B cell (primary cell): ENCODE measurements at regions not wholly inside any gene's neighbourhood (a gene's known extent, or its start where the extent isn't known, plus 50 kb on each side); places are given as distances from the start of the nearest gene placed in this dataset.

Source experiments
- ATAC-seq: fragments of 200-7000 bp; cut with Tn5 transposase; one replicate; pipeline ENCODE4 v1.10.0; 2021; ENCODE audit warnings: low read depth, mild to moderate bottlenecking, moderate number of reproducible peaks, moderate library complexity
- CTCF ChIA-PET: fragments of 350-600 bp; sonication (Branson Sonifier 250); formaldehyde crosslinking; loops from one replicate; lab custom pipeline; 2021; ENCODE audit warnings: antibody characterized with exemption, inconsistent platforms; lab: Charles Lee
- POLR2A ChIA-PET: fragments of 350-600 bp; sonication (Branson Sonifier 250); formaldehyde crosslinking; loops from one replicate; lab custom pipeline; 2021; ENCODE audit warnings: antibody characterized with exemption; lab: Charles Lee
- DNase-seq: peaks from one replicate; pipeline ENCODE4 v3.0.0; 2013
- H2AFZ ChIP-seq: 2 replicates; pipeline ENCODE4 v1.6.1; 2012; ENCODE audit warnings: mild to moderate bottlenecking, low read depth, low read length; ENCODE audit not compliant: insufficient read depth, poor library complexity, severe bottlenecking
- H3K27ac ChIP-seq, 2 donors: 1 replicate in 1 of 2; 2 replicates in 1 of 2; pipeline ENCODE4 v1.5.1; 2012 to 2013; ENCODE audit warnings: low read length in 2 of 2, mild to moderate bottlenecking in 2 of 2, moderate library complexity in 1 of 2
- H3K27me3 ChIP-seq, 4 experiments: fragments of 200-600 bp in 1 of 4; sonication (generic) in 1 of 4; replicated peaks in 1 of 4; 1 replicate in 2 of 4; 2 replicates in 2 of 4; pipeline versions ENCODE4 v1.6.1 to v1.7.0; 2013 to 2016; ENCODE audit warnings: low read length in 3 of 4, mild to moderate bottlenecking in 2 of 4, mixed read lengths in 1 of 4, moderate library complexity in 1 of 4; ENCODE audit not compliant: insufficient read depth in 4 of 4, control insufficient read depth in 3 of 4; ENCODE audit errors: control extremely low read depth in 1 of 4
- H3K36me3 ChIP-seq, 2 experiments: replicated peaks in 1 of 2; 1 replicate in 1 of 2; 2 replicates in 1 of 2; pipeline versions ENCODE4 v1.6.1 to v1.7.1; 2013; ENCODE audit warnings: low read length in 1 of 2; ENCODE audit not compliant: insufficient read depth in 2 of 2, control insufficient read depth in 1 of 2; ENCODE audit errors: control extremely low read depth in 1 of 2, extremely low read depth in 1 of 2
- H3K4me1 ChIP-seq, 2 donors: fragments of 200-600 bp in 1 of 2; sonication (generic) in 1 of 2; 1 replicate in 1 of 2; 2 replicates in 1 of 2; pipeline versions ENCODE4 v1.5.1 to v1.6.1; 2013 to 2017; ENCODE audit warnings: low read length in 2 of 2; ENCODE audit not compliant: control insufficient read depth in 2 of 2, insufficient read depth in 2 of 2
- H3K4me2 ChIP-seq: replicated peaks from 2 replicates; pipeline ENCODE3; 2012; ENCODE audit warnings: mild to moderate bottlenecking, low read depth, low read length; ENCODE audit not compliant: poor library complexity, severe bottlenecking
- H3K4me3 ChIP-seq, 5 experiments: fragments of 200-600 bp in 1 of 5; sonication (generic) in 1 of 5; 1 replicate in 3 of 5; 2 replicates in 2 of 5; pipeline versions ENCODE4 v1.5.1 to v1.7.0; 2011 to 2016; ENCODE audit warnings: low read length in 4 of 5, mild to moderate bottlenecking in 4 of 5, low read depth in 2 of 5, control low read depth in 1 of 5, moderate library complexity in 1 of 5; ENCODE audit not compliant: insufficient read depth in 1 of 5; ENCODE audit errors: control extremely low read depth in 1 of 5, extremely low read depth in 1 of 5
- H3K79me2 ChIP-seq: fragments of 200-600 bp; sonication (generic); one replicate; pipeline ENCODE4 v1.6.0; 2016; ENCODE audit warnings: low read length; ENCODE audit not compliant: control insufficient read depth, insufficient read depth
- H3K9ac ChIP-seq: fragments of 200-600 bp; sonication (generic); 2 replicates; pipeline ENCODE4 v1.6.1; 2017; ENCODE audit warnings: mild to moderate bottlenecking, low read length, moderate library complexity
- H3K9me3 ChIP-seq, 3 donors: one replicate each; pipeline versions ENCODE4 v1.6.1 to v1.7.1; 2013; ENCODE audit warnings: low read length in 2 of 3; ENCODE audit not compliant: control insufficient read depth in 2 of 3, insufficient read depth in 1 of 3; ENCODE audit errors: control extremely low read depth in 1 of 3
- H4K20me1 ChIP-seq: 2 replicates; pipeline ENCODE4 v1.6.0; 2012; ENCODE audit warnings: mild to moderate bottlenecking, low read length; ENCODE audit not compliant: insufficient read depth, control insufficient read depth, poor library complexity, severe bottlenecking
- H3K27ac Mint-ChIP-seq: one replicate; pipeline ENCODE4 v1.8.0; 2021; ENCODE audit warnings: mixed read lengths
- H3K27me3 Mint-ChIP-seq: one replicate; pipeline ENCODE4 v1.8.0; 2021; ENCODE audit warnings: mixed read lengths
- H3K4me1 Mint-ChIP-seq: one replicate; pipeline ENCODE4 v1.8.0; 2021; ENCODE audit warnings: mixed read lengths
- H3K4me3 Mint-ChIP-seq: one replicate; pipeline ENCODE4 v1.8.0; 2021; ENCODE audit warnings: mixed read lengths
- H3K9me3 Mint-ChIP-seq: one replicate; pipeline ENCODE4 v1.8.0; 2022; ENCODE audit warnings: mixed read lengths; ENCODE audit not compliant: insufficient read depth
- EZH2 ChIP-seq: IDR thresholded peaks from 2 replicates; pipeline ENCODE4 v1.6.1; 2012; ENCODE audit warnings: borderline replicate concordance, low read depth, mild to moderate bottlenecking, moderate library complexity, low read length; ENCODE audit not compliant: insufficient read depth, poor library complexity, severe bottlenecking
- WGBS: methylation state at CpG from one replicate; pipeline ENCODE4 v1.1.5; 2013; ENCODE audit warnings: missing lambda C conversion rate; ENCODE audit not compliant: insufficient coverage; 5-methylcytosine and 5-hydroxymethylcytosine counted together
- intact Hi-C: fragments of 100-400 bp; cut with micrococcal nuclease; formaldehyde crosslinking; loops from one replicate; pipeline ENCODE4 v1.10.0; 2022
- TF ChIP-seq, protein P1 (sequence below): fragments of 200-600 bp; IDR thresholded peaks from one replicate; pipeline ENCODE4 v1.8.0; 2022; ENCODE audit warnings: antibody characterized with exemption, mild to moderate bottlenecking

GRCh38 chr5:25060575-25060974 is 415.8 kb upstream of the CDH10 start:
- Histone ChIP-seq H2AFZ (no peak overlapping the region), H3K27ac (no peak overlapping the region), H3K9me3 (no peaks in the 10 kb centered on the region), H3K27me3 (no peaks in the 10 kb centered on the region), H3K4me2 (no peak overlapping the region), H3K4me3 (no peak overlapping the region), H3K4me1 (no peaks in the 10 kb centered on the region), H3K79me2 (no peaks in the 10 kb centered on the region), H3K9ac (no peak overlapping the region), H3K36me3 (no peaks in the 10 kb centered on the region), H4K20me1 (no peaks in the 10 kb centered on the region)
- intact Hi-C loops, result no loop called here
- ChIA-PET CTCF (no interaction called here), POLR2A (no interaction called here)
- Mint-ChIP-seq H3K9me3 (peaks cover 2% of the 10 kb centered on the region), H3K4me1 (no peaks in the 10 kb centered on the region), H3K27ac (no peak overlapping the region), H3K27me3 (no peaks in the 10 kb centered on the region), H3K4me3 (no peak overlapping the region)
- ATAC-seq, result no peak
- 80% methylated on average over 1 of the region's 2 CpGs for WGBS
- TF ChIP-seq, protein P1, sequence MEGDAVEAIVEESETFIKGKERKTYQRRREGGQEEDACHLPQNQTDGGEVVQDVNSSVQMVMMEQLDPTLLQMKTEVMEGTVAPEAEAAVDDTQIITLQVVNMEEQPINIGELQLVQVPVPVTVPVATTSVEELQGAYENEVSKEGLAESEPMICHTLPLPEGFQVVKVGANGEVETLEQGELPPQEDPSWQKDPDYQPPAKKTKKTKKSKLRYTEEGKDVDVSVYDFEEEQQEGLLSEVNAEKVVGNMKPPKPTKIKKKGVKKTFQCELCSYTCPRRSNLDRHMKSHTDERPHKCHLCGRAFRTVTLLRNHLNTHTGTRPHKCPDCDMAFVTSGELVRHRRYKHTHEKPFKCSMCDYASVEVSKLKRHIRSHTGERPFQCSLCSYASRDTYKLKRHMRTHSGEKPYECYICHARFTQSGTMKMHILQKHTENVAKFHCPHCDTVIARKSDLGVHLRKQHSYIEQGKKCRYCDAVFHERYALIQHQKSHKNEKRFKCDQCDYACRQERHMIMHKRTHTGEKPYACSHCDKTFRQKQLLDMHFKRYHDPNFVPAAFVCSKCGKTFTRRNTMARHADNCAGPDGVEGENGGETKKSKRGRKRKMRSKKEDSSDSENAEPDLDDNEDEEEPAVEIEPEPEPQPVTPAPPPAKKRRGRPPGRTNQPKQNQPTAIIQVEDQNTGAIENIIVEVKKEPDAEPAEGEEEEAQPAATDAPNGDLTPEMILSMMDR, result no peak
- no peak for TF ChIP-seq EZH2
- no peak for DNase-seq

DNA sequence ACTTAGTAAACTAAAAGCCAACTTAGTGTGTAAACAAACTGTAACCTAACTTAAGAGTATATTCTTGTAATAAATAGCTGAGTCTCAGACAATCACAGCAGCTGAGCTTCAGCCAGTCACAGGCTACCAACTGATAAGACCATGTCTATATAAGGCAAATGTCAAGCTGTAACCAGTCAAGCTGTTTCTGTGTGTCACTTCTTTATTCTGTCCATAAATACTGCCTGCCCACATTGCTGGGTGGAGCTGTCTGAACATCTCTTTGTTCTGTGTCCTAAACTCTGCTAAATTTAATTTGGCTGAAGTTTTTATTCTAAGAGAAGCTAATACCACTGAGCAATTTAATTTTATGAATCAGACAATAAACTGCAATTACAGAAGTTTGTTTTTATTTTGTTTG is 412.1 kb upstream of the CDH10 start:
- no peak overlapping the region for H3K27ac ChIP-seq
- H3K9me3 ChIP-seq, result no peaks in the 10 kb centered on the region
- ChIA-PET CTCF (no interaction called here), POLR2A (no interaction called here)
- no peak for ATAC-seq
- no peaks in the 10 kb centered on the region for H3K27me3 ChIP-seq
- no peak overlapping the region for H3K4me3 Mint-ChIP-seq
- no peak overlapping the region for H3K4me2 ChIP-seq
- H3K27ac Mint-ChIP-seq, result no peak overlapping the region
- H4K20me1 ChIP-seq, result no peaks in the 10 kb centered on the region
- no peaks in the 10 kb centered on the region for H3K27me3 Mint-ChIP-seq
- no peak overlapping the region for H3K9ac ChIP-seq
- H3K36me3 ChIP-seq, result no peaks in the 10 kb centered on the region
- H2AFZ ChIP-seq, result no peak overlapping the region
- H3K9me3 Mint-ChIP-seq, result peaks cover 2% of the 10 kb centered on the region
- no peaks in the 10 kb centered on the region for H3K79me2 ChIP-seq
- intact Hi-C loops, result no loop called here
- TF ChIP-seq EZH2, result no peak
- TF ChIP-seq, protein P1, result no peak
- H3K4me1 ChIP-seq, result no peaks in the 10 kb centered on the region
- H3K4me3 ChIP-seq, result no peak overlapping the region
- no peaks in the 10 kb centered on the region for H3K4me1 Mint-ChIP-seq
- DNase-seq, result no peak
